PC-9 (cell line): ENCODE measurements at regions not wholly inside any gene's neighbourhood (a gene's known extent, or its start where the extent isn't known, plus 50 kb on each side); places are given as distances from the start of the nearest gene placed in this dataset.
"Not testable (repeated sequence)": the region's sequence is repeated elsewhere in the genome, so short reads cannot be mapped to it uniquely, and the experiment has no call there.

Source experiments
- BruUV-seq: library from RNA; stranded (reverse); fragments of 400-500 nt; replicated peaks from 2 replicates; lab custom pipeline; 2021; lab: Mats Ljungman, UMichigan
- CTCF ChIA-PET: fragments of 300-600 bp; sonication (Branson Sonifier 250); formaldehyde crosslinking; loops from one replicate; lab custom pipeline; 2022; ENCODE audit warnings: antibody characterized with exemption; lab: Charles Lee
- POLR2A ChIA-PET: fragments of 300-600 bp; sonication (Branson Sonifier 250); formaldehyde crosslinking; loops from one replicate; lab custom pipeline; 2022; ENCODE audit warnings: antibody characterized with exemption; ENCODE audit not compliant: unreplicated experiment; lab: Charles Lee
- DNase-seq, 2 experiments: peaks; one replicate each; pipeline versions ENCODE4 v3.0.0 to v3.0.0-alpha.2; 2015 to 2022; ENCODE audit warnings: mixed read lengths in 1 of 2
- H2AFZ ChIP-seq: fragments of 200-600 bp; sonication (generic); 2 replicates; pipeline ENCODE4 v1.8.1; 2017; ENCODE audit warnings: antibody characterized with exemption
- H3F3A ChIP-seq: fragments of 200-600 bp; sonication (generic); 2 replicates; pipeline ENCODE4 v1.8.1; 2017; ENCODE audit warnings: antibody characterized with exemption, mild to moderate bottlenecking, low read depth; ENCODE audit not compliant: insufficient read depth
- H3K27ac ChIP-seq: fragments of 200-600 bp; sonication (generic); 2 replicates; pipeline ENCODE4 v1.6.1; 2016; ENCODE audit warnings: mixed run types
- H3K27me3 ChIP-seq: fragments of 200-600 bp; sonication (generic); 2 replicates; pipeline ENCODE4 v1.6.1; 2016; ENCODE audit warnings: low read depth, mixed run types; ENCODE audit not compliant: insufficient read depth
- H3K36me3 ChIP-seq: fragments of 200-600 bp; sonication (generic); 2 replicates; pipeline ENCODE4 v1.6.1; 2016; ENCODE audit warnings: low read depth, mixed run types
- H3K4me1 ChIP-seq: fragments of 200-600 bp; sonication (generic); replicated peaks from 2 replicates; pipeline ENCODE4 v1.6.1; 2016; ENCODE audit warnings: mixed run types; ENCODE audit not compliant: insufficient read depth
- H3K4me2 ChIP-seq: fragments of 200-600 bp; sonication (generic); 2 replicates; pipeline ENCODE4 v1.6.1; 2017; ENCODE audit warnings: mixed run types
- H3K4me3 ChIP-seq: fragments of 200-600 bp; sonication (generic); 2 replicates; pipeline ENCODE4 v1.6.1; 2016; ENCODE audit warnings: mixed run types
- H3K79me2 ChIP-seq: fragments of 200-600 bp; sonication (generic); 2 replicates; pipeline ENCODE4 v1.6.1; 2017; ENCODE audit warnings: low read depth, mixed run types
- H3K9me2 ChIP-seq: fragments of 200-600 bp; sonication (generic); 2 replicates; pipeline ENCODE4 v1.8.1; 2017; ENCODE audit warnings: mild to moderate bottlenecking; ENCODE audit not compliant: insufficient read depth
- H3K9me3 ChIP-seq: fragments of 200-600 bp; sonication (generic); 2 replicates; pipeline ENCODE4 v1.8.1; 2016; ENCODE audit warnings: low read depth; ENCODE audit not compliant: insufficient read depth
- H4K20me1 ChIP-seq: fragments of 200-600 bp; sonication (generic); 2 replicates; pipeline ENCODE4 v1.8.1; 2017; ENCODE audit not compliant: insufficient read depth
- EZH2 ChIP-seq: fragments of 200-600 bp; sonication (generic); IDR thresholded peaks from 2 replicates; pipeline ENCODE4 v1.8.0; 2017; ENCODE audit warnings: antibody characterized with exemption, low read depth
- intact Hi-C: fragments of 100-400 bp; cut with micrococcal nuclease; formaldehyde crosslinking; loops from one replicate; pipeline ENCODE4 v1.10.0; 2022; ENCODE audit not compliant: unreplicated experiment
- TF ChIP-seq, protein P1 (sequence below): fragments of 200-600 bp; sonication (generic); conservative IDR thresholded peaks from 2 replicates; pipeline ENCODE4 v1.6.1; 2017; ENCODE audit warnings: mixed run types, antibody characterized with exemption, mild to moderate bottlenecking, moderate library complexity

DNA sequence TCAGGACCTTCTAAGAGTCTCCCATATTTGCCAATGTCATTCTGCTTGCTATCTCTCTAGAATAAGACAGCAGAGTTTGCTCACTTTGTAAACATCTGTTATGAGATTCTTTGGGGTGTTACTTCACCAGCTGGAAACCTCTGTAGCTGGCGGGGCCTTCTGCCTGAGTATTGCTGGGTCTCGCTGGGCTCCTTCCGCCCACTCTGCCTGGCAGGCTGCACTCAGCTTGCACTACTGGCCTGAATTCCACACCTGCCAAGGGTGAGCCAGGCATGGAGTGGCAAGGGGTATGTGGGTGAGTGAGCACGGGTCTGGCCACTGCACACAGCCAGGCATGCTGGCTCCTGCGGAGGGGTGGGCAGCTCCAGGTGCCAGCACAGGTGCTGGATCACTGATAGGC is 267.3 kb upstream of the PDE3A start:
- Histone ChIP-seq H3K9me3 (no peaks in the 10 kb centered on the region), H2AFZ (no peak overlapping the region), H3K4me3 (no peak overlapping the region), H3K4me1 (no peaks in the 10 kb centered on the region), H3K9me2 (0 out of 2 replicates have a peak, but pooled peaks cover 8% of the 10 kb centered on the region), H3K36me3 (no peaks in the 10 kb centered on the region), H3F3A (no peaks in the 10 kb centered on the region), H3K27me3 (no peaks in the 10 kb centered on the region), H3K79me2 (no peaks in the 10 kb centered on the region), H4K20me1 (no peaks in the 10 kb centered on the region), H3K27ac (no peak overlapping the region), H3K4me2 (no peak overlapping the region)
- CTCF ChIA-PET, result no interaction called here
- TF ChIP-seq EZH2, result no peak
- TF ChIP-seq, protein P1, sequence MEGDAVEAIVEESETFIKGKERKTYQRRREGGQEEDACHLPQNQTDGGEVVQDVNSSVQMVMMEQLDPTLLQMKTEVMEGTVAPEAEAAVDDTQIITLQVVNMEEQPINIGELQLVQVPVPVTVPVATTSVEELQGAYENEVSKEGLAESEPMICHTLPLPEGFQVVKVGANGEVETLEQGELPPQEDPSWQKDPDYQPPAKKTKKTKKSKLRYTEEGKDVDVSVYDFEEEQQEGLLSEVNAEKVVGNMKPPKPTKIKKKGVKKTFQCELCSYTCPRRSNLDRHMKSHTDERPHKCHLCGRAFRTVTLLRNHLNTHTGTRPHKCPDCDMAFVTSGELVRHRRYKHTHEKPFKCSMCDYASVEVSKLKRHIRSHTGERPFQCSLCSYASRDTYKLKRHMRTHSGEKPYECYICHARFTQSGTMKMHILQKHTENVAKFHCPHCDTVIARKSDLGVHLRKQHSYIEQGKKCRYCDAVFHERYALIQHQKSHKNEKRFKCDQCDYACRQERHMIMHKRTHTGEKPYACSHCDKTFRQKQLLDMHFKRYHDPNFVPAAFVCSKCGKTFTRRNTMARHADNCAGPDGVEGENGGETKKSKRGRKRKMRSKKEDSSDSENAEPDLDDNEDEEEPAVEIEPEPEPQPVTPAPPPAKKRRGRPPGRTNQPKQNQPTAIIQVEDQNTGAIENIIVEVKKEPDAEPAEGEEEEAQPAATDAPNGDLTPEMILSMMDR, result no peak
- intact Hi-C loops, result no loop called here
- DNase-seq, result no peak
- no TSS peak for BruUV-seq
- POLR2A ChIA-PET, result interaction anchor here (0.6 kb wide), 1 partner anchor 359 kb away, joined by 5 read pairs; no protein-coding TSS in a partner anchor

DNA sequence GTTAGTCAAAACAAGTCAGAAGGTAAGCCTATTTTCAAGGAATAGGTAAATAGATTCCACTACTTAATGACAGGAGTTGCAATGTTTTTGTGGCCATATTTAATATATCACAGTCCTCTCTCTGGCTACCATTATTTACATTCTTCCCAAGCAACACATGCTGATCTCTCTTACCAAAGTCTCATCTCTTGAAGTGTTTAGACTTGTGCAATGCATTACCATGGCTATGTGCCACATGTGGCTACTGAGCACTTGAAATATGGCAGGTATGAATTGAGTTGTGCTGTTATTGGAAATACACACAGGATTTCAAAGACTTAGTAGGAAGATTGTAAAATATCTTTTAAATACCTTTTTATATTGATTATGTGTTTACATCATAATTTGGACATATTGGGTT is 262.4 kb upstream of the PDE3A start:
- POLR2A ChIA-PET, result no interaction called here
- Histone ChIP-seq H3K36me3 (no peaks in the 10 kb centered on the region), H4K20me1 (no peaks in the 10 kb centered on the region), H3K9me2 (no peaks in the 10 kb centered on the region; the same call in 1 of the 2 replicates), H3K9me3 (no peaks in the 10 kb centered on the region), H3K27ac (no peak overlapping the region), H3K27me3 (no peaks in the 10 kb centered on the region), H3K4me2 (no peak overlapping the region), H2AFZ (no peak overlapping the region), H3K4me1 (no peaks in the 10 kb centered on the region), H3K79me2 (no peaks in the 10 kb centered on the region), H3F3A (no peaks in the 10 kb centered on the region), H3K4me3 (no peak overlapping the region)
- no TSS peak for BruUV-seq
- DNase-seq, result no peak
- intact Hi-C loops, result no loop called here
- TF ChIP-seq EZH2, result no peak
- TF ChIP-seq, protein P1, result no peak
- CTCF ChIA-PET, result no interaction called here

DNA sequence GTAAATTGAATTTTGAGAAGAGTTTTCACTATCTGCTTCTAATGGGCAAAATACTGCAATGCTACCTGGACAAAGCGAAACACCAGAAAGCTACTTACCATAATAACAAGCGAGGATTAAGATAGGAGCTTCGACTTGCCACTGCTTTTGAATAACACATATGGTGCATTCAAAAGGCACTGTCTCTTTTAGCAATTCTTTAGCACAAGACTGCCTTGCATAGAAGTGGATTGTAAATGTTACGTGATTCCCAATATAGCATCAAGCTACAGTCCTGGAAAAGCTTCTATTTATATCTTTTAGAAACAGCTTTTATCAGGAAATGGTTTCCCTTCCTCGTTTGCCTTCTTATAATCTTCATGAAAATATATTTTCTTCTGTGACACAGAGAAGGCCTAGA is 258.7 kb upstream of the PDE3A start:
- ChIA-PET POLR2A (no interaction called here), CTCF (no interaction called here)
- H4K20me1 ChIP-seq, result no peaks in the 10 kb centered on the region
- H3K36me3 ChIP-seq, result no peaks in the 10 kb centered on the region
- no peak overlapping the region for H3K27ac ChIP-seq
- H3K79me2 ChIP-seq, result no peaks in the 10 kb centered on the region
- intact Hi-C loops, result no loop called here
- BruUV-seq, result no TSS peak
- no peak overlapping the region for H3K4me3 ChIP-seq
- TF ChIP-seq EZH2, result no peak
- TF ChIP-seq, protein P1, result no peak
- H2AFZ ChIP-seq, result no peak overlapping the region
- no peaks in the 10 kb centered on the region for H3F3A ChIP-seq
- DNase-seq, result no peak
- no peaks in the 10 kb centered on the region for H3K9me3 ChIP-seq
- no peaks in the 10 kb centered on the region; the same call in 1 of the 2 replicates for H3K9me2 ChIP-seq
- no peaks in the 10 kb centered on the region for H3K4me1 ChIP-seq
- H3K27me3 ChIP-seq, result no peaks in the 10 kb centered on the region
- H3K4me2 ChIP-seq, result no peak overlapping the region

DNA sequence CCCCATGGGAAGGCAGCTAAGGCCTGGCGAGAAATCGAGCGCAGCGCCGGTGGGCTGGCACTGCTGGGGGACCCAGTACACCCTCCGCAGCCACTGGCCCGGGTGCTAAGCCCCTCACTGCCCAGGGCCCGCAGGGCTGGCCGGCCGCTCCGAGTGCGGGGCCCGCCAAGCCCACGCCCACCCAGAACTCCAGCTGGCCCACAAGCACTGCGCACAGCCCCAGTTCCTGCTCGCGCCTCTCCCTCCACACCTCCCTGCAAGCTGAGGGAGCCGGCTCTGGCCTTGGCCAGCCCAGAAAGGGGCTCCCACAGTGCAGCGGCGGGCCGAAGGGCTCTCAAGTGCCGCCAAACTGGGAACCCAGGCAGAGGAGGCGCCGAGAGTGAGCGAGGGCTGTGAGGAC is 253.0 kb upstream of the PDE3A start:
- H3K4me1 ChIP-seq, H3K27ac ChIP-seq, H3K36me3 ChIP-seq, H3K79me2 ChIP-seq, H3K27me3 ChIP-seq, H4K20me1 ChIP-seq, BruUV-seq, H3K9me3 ChIP-seq, H3K4me2 ChIP-seq, H3K4me3 ChIP-seq, DNase-seq, H3K9me2 ChIP-seq, CTCF ChIA-PET, POLR2A ChIA-PET, H3F3A ChIP-seq, intact Hi-C loops, H2AFZ ChIP-seq: not testable (repeated sequence)
